CD14-positive monocyte (primary cell): ENCODE measurements at regions not wholly inside any gene's neighbourhood (a gene's known extent, or its start where the extent isn't known, plus 50 kb on each side); places are given as distances from the start of the nearest gene placed in this dataset.

Experiments used
- DNase-seq, 3 donors: peaks; one replicate each; pipeline ENCODE4 v3.0.0-alpha.2; 2011 to 2022
- H2AFZ ChIP-seq: 2 replicates; pipeline ENCODE4 v1.6.0; 2012; ENCODE audit warnings: mild to moderate bottlenecking, low read depth, low read length, inconsistent platforms; ENCODE audit not compliant: insufficient read depth, poor library complexity, severe bottlenecking
- H3K27ac ChIP-seq, 2 donors: 1 replicate in 1 of 2; 2 replicates in 1 of 2; pipeline ENCODE4 v1.5.1; 2012 to 2013; ENCODE audit warnings: low read length in 2 of 2, control low read depth in 1 of 2, inconsistent platforms in 1 of 2, low read depth in 1 of 2, mild to moderate bottlenecking in 1 of 2
- H3K27me3 ChIP-seq, 2 donors: one replicate each; pipeline versions ENCODE4 v1.6.0 to v1.6.1; 2011 to 2013; ENCODE audit warnings: low read length in 2 of 2; ENCODE audit not compliant: control insufficient read depth in 2 of 2, insufficient read depth in 2 of 2
- H3K36me3 ChIP-seq, 2 donors: replicated peaks in 1 of 2; 1 replicate in 1 of 2; 2 replicates in 1 of 2; pipeline versions ENCODE4 v1.5.1 to v1.6.1; 2012 to 2013; ENCODE audit warnings: low read length in 2 of 2, control low read depth in 1 of 2, inconsistent platforms in 1 of 2, mild to moderate bottlenecking in 1 of 2; ENCODE audit not compliant: insufficient read depth in 2 of 2, control insufficient read depth in 1 of 2
- H3K4me1 ChIP-seq, 2 donors: 1 replicate in 1 of 2; 2 replicates in 1 of 2; pipeline versions ENCODE4 v1.5.1 to v1.6.1; 2012 to 2013; ENCODE audit warnings: low read length in 2 of 2, control low read depth in 1 of 2, inconsistent platforms in 1 of 2, mild to moderate bottlenecking in 1 of 2, moderate library complexity in 1 of 2; ENCODE audit not compliant: insufficient read depth in 2 of 2, control insufficient read depth in 1 of 2
- H3K4me2 ChIP-seq: replicated peaks from 2 replicates; pipeline ENCODE3; 2012; ENCODE audit warnings: low read length, moderate library complexity, mild to moderate bottlenecking; ENCODE audit not compliant: poor library complexity, severe bottlenecking; ENCODE audit errors: extremely low read depth
- H3K4me3 ChIP-seq, 3 experiments: fragments of 200-600 bp in 1 of 3; sonication (generic) in 1 of 3; replicated peaks in 1 of 3; 1 replicate in 2 of 3; 2 replicates in 1 of 3; pipeline ENCODE4 v1.5.1; 2011 to 2013; ENCODE audit warnings: low read length in 3 of 3, mild to moderate bottlenecking in 3 of 3, control low read depth in 2 of 3, low read depth in 2 of 3, inconsistent platforms in 1 of 3, moderate library complexity in 1 of 3
- H3K79me2 ChIP-seq: 2 replicates; pipeline ENCODE4 v1.6.0; 2012; ENCODE audit warnings: mild to moderate bottlenecking, control low read depth, inconsistent platforms, low read length, moderate library complexity; ENCODE audit not compliant: insufficient read depth
- H3K9ac ChIP-seq: 2 replicates; pipeline ENCODE4 v1.6.0; 2017; ENCODE audit warnings: low read length, mild to moderate bottlenecking; ENCODE audit not compliant: insufficient read depth, poor library complexity, severe bottlenecking
- H3K9me3 ChIP-seq, 2 donors: replicated peaks in 1 of 2; 1 replicate in 1 of 2; 2 replicates in 1 of 2; pipeline versions ENCODE4 v1.5.1 to v1.6.1; 2012 to 2013; ENCODE audit warnings: low read length in 2 of 2, control low read depth in 1 of 2; ENCODE audit not compliant: control insufficient read depth in 1 of 2, insufficient read depth in 1 of 2
- H4K20me1 ChIP-seq: 2 replicates; pipeline ENCODE4 v1.6.0; 2012; ENCODE audit warnings: mild to moderate bottlenecking, low read length, control low read depth, moderate library complexity; ENCODE audit not compliant: insufficient read depth
- H3K27ac Mint-ChIP-seq, 7 donors: one replicate each; pipeline ENCODE4 v1.8.0; 2020; ENCODE audit warnings: mild to moderate bottlenecking in 7 of 7, mixed read lengths in 7 of 7, moderate library complexity in 6 of 7, inconsistent platforms in 2 of 7
- H3K27me3 Mint-ChIP-seq, 3 donors: one replicate each; pipeline ENCODE4 v1.8.0; 2021 to 2022; ENCODE audit warnings: low read depth in 3 of 3, mild to moderate bottlenecking in 3 of 3, mixed read lengths in 3 of 3, moderate library complexity in 3 of 3, inconsistent platforms in 1 of 3
- H3K36me3 Mint-ChIP-seq, 2 donors: one replicate each; pipeline ENCODE4 v1.8.0; 2020; ENCODE audit warnings: mixed read lengths in 2 of 2, inconsistent platforms in 1 of 2, mild to moderate bottlenecking in 1 of 2
- H3K4me1 Mint-ChIP-seq: one replicate; pipeline ENCODE4 v1.8.0; 2020; ENCODE audit warnings: mild to moderate bottlenecking, mixed read lengths
- H3K4me3 Mint-ChIP-seq, 2 donors: one replicate each; pipeline ENCODE4 v1.8.0; 2020; ENCODE audit warnings: mild to moderate bottlenecking in 2 of 2, mixed read lengths in 2 of 2, moderate library complexity in 1 of 2
- H3K9me3 Mint-ChIP-seq, 7 donors: one replicate each; pipeline ENCODE4 v1.8.0; 2020 to 2022; ENCODE audit warnings: mixed read lengths in 7 of 7, mild to moderate bottlenecking in 6 of 7, moderate library complexity in 6 of 7, inconsistent platforms in 2 of 7
- CTCF ChIP-seq: fragments of 200-600 bp; IDR thresholded peaks from one replicate; pipeline ENCODE4 v1.8.0; 2022; ENCODE audit warnings: antibody characterized with exemption, mild to moderate bottlenecking
- WGBS: methylation state at CpG from one replicate; pipeline ENCODE4 v1.1.5; 2013; ENCODE audit warnings: missing lambda C conversion rate; ENCODE audit not compliant: insufficient coverage; 5-methylcytosine and 5-hydroxymethylcytosine counted together
- intact Hi-C, 2 donors: fragments of 100-400 bp; cut with micrococcal nuclease; formaldehyde crosslinking; loops; one replicate each; pipeline versions ENCODE4 v1.15.0 to v1.15.1; 2023

DNA sequence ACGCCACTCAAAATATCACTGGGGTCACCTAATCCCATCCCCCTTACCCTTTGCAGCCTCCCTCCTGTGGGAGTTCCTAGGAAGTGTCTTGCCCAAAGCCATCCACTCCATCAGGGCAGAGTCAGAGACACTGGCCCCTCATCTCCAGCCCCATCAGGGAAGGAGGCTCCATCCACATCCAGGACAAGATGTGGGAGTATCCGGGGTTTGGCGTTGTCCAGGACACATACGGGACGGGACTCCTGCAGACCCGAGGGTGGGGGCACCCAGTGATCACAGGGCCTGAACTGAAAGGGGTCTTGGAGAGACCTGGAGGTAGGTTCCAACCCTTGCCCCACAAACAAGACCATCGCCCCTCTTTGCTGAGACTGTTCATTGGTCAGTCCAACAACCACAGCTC is 348.2 kb downstream of the MATN1 start:
- H3K36me3 ChIP-seq, result no peaks in the 10 kb centered on the region
- H3K27me3 Mint-ChIP-seq, result peaks cover 0 to 7% (median 3%) of the 10 kb centered on the region in 3 donors
- DNase-seq, result no peak
- 70% methylated on average over 5 of the region's 7 CpGs for WGBS
- no peaks in the 10 kb centered on the region for H3K9me3 ChIP-seq
- H2AFZ ChIP-seq, result no peak overlapping the region
- no peak overlapping the region for H3K4me3 ChIP-seq
- no peak overlapping the region for H3K4me3 Mint-ChIP-seq
- H3K4me1 ChIP-seq, result peaks cover 0 to under 1% of the 10 kb centered on the region in 2 donors
- H3K27me3 ChIP-seq, result no peaks in the 10 kb centered on the region
- no peak overlapping the region for H3K9ac ChIP-seq
- no peak overlapping the region for H3K27ac Mint-ChIP-seq
- intact Hi-C loops, result no loop called here
- no peaks in the 10 kb centered on the region for H3K79me2 ChIP-seq
- H3K27ac ChIP-seq, result no peak overlapping the region
- no peaks in the 10 kb centered on the region for H3K9me3 Mint-ChIP-seq
- no peak for TF ChIP-seq CTCF
- no peaks in the 10 kb centered on the region for H3K4me1 Mint-ChIP-seq
- H3K36me3 Mint-ChIP-seq, result no peaks in the 10 kb centered on the region
- H3K4me2 ChIP-seq, result no peak overlapping the region
- H4K20me1 ChIP-seq, result no peaks in the 10 kb centered on the region

GRCh38 chr1:30374400-30375070 is 348.9 kb downstream of the MATN1 start:
- H3K9me3 ChIP-seq, result no peaks in the 10 kb centered on the region
- no peak for DNase-seq
- TF ChIP-seq CTCF, result no peak
- no peaks in the 10 kb centered on the region for H3K79me2 ChIP-seq
- 94% methylated on average over 17 of the region's 20 CpGs for WGBS
- H3K36me3 ChIP-seq, result no peaks in the 10 kb centered on the region
- no peaks in the 10 kb centered on the region for H3K9me3 Mint-ChIP-seq
- intact Hi-C loops, result no loop called here
- H3K27me3 ChIP-seq, result no peaks in the 10 kb centered on the region
- no peaks in the 10 kb centered on the region for H3K4me1 Mint-ChIP-seq
- no peak overlapping the region for H3K9ac ChIP-seq
- H3K4me1 ChIP-seq, result no peaks in the 10 kb centered on the region
- no peak overlapping the region for H3K27ac Mint-ChIP-seq
- H4K20me1 ChIP-seq, result no peaks in the 10 kb centered on the region
- no peak overlapping the region for H3K4me3 Mint-ChIP-seq
- no peaks in the 10 kb centered on the region for H3K36me3 Mint-ChIP-seq
- H2AFZ ChIP-seq, result no peak overlapping the region
- H3K27ac ChIP-seq, result no peak overlapping the region
- no peak overlapping the region for H3K4me3 ChIP-seq
- no peak overlapping the region for H3K4me2 ChIP-seq
- peaks cover 0 to 7% (median 3%) of the 10 kb centered on the region in 3 donors for H3K27me3 Mint-ChIP-seq
